ENCODE measurements at regions not wholly inside any gene's neighbourhood (a gene's known extent, or its start where the extent isn't known, plus 50 kb on each side); places are given as distances from the start of the nearest gene placed in this dataset.

DNA sequence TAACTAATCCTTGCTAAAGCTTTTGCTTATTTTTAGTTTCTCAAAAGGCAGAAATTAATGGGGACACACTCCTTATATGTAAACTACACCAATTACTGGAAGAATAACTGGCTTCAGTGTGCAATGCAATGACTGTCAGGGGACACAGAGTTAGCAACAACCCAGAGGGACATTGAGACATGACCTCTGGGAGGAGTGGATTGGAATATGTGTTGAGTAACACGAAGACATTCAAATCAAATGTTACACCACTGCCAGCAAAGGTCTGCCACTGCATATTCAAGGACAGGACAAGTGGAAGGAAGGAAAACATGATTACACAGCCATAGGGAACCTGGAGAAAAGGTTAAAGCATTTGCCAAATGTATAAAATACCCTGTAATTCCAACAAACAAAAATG lies 240.1 kb upstream of the FSTL5 start:
- CTCF ChIA-PET, result no interaction called here
- intact Hi-C loops (cut with micrococcal nuclease), result no loop called here
- Mint-ChIP-seq H3K4me1 (ENCODE audit: insufficient read depth, unreplicated experiment) (no peaks in the 10 kb centered on the region), H3K4me3 (ENCODE audit: unreplicated experiment) (no peak overlapping the region), H3K27ac (ENCODE audit: low read depth, unreplicated experiment) (no peak overlapping the region), H3K9me3 (ENCODE audit: unreplicated experiment) (no peaks in the 10 kb centered on the region), H3K36me3 (ENCODE audit: insufficient read depth, unreplicated experiment) (no peaks in the 10 kb centered on the region), H3K27me3 (ENCODE audit: insufficient read depth, unreplicated experiment) (no peaks in the 10 kb centered on the region)
- DNase-seq (ENCODE audit: unreplicated experiment), result no peak
- no TSS peak for BruUV-seq (replicated peaks)
- POLR2A ChIA-PET, result no interaction called here
- no peak for TF ChIP-seq CTCF (IDR thresholded peaks at IDR 0.05; ENCODE audit: unreplicated experiment)

DNA sequence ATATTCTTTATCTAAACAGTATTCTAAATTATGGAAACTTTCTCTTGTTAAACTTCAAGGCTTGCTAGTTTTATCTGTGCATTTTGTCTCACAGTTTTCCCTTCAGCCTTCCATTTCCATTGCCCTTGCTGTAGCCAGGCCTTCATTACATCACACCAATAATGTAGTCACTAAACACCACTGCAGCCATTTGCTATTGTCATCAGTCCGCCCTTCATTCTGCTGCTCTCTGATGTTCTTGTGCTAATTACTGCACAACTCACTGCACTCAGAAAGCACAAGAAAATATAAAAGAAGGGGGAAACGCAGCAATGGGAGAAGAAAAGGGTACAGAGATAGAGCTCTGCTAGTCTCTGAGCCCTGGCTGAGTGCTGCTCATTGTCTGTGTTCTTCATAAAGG lies 239.6 kb upstream of the FSTL5 start:
- H3K4me1 Mint-ChIP-seq (ENCODE audit: insufficient read depth, unreplicated experiment), result no peaks in the 10 kb centered on the region
- POLR2A ChIA-PET, result no interaction called here
- DNase-seq (ENCODE audit: unreplicated experiment), result no peak
- no peak overlapping the region for H3K4me3 Mint-ChIP-seq (ENCODE audit: unreplicated experiment)
- H3K9me3 Mint-ChIP-seq (ENCODE audit: unreplicated experiment), result no peaks in the 10 kb centered on the region
- no peaks in the 10 kb centered on the region for H3K36me3 Mint-ChIP-seq (ENCODE audit: insufficient read depth, unreplicated experiment)
- no peaks in the 10 kb centered on the region for H3K27me3 Mint-ChIP-seq (ENCODE audit: insufficient read depth, unreplicated experiment)
- BruUV-seq (replicated peaks), result no TSS peak
- H3K27ac Mint-ChIP-seq (ENCODE audit: low read depth, unreplicated experiment), result no peak overlapping the region
- CTCF ChIA-PET, result no interaction called here
- intact Hi-C loops (cut with micrococcal nuclease), result no loop called here
- TF ChIP-seq CTCF (IDR thresholded peaks at IDR 0.05; ENCODE audit: unreplicated experiment), result no peak

- Mint-ChIP-seq H3K36me3 (ENCODE audit: insufficient read depth, unreplicated experiment) (no peaks in the 10 kb centered on the region), H3K27me3 (ENCODE audit: insufficient read depth, unreplicated experiment) (no peaks in the 10 kb centered on the region), H3K27ac (ENCODE audit: low read depth, unreplicated experiment) (no peak overlapping the region), H3K4me1 (ENCODE audit: insufficient read depth, unreplicated experiment) (no peaks in the 10 kb centered on the region), H3K4me3 (ENCODE audit: unreplicated experiment) (no peak overlapping the region), H3K9me3 (ENCODE audit: unreplicated experiment) (peaks cover 9% of the 10 kb centered on the region)
- DNase-seq (ENCODE audit: unreplicated experiment), result no peak
- intact Hi-C loops (cut with micrococcal nuclease), result no loop called here
- POLR2A ChIA-PET, result no interaction called here
- CTCF ChIA-PET, result no interaction called here
- TF ChIP-seq CTCF (IDR thresholded peaks at IDR 0.05; ENCODE audit: unreplicated experiment), result no peak
- BruUV-seq (replicated peaks), result no TSS peak
Measured at GRCh38 chr4:162401021-162401420, 237.2 kb upstream of the FSTL5 start.

GRCh38 chr4:162392946-162393345 lies 229.1 kb upstream of the FSTL5 start:
- ChIA-PET CTCF (no interaction called here), POLR2A (interaction anchor here (1.1 kb wide), 1 partner anchor 18 kb away, joined by 4 read pairs; no protein-coding TSS in a partner anchor)
- no peak for TF ChIP-seq CTCF (IDR thresholded peaks at IDR 0.05; ENCODE audit: unreplicated experiment)
- Mint-ChIP-seq H3K9me3 (ENCODE audit: unreplicated experiment) (peaks cover 13% of the 10 kb centered on the region), H3K36me3 (ENCODE audit: insufficient read depth, unreplicated experiment) (no peaks in the 10 kb centered on the region), H3K4me1 (ENCODE audit: insufficient read depth, unreplicated experiment) (no peaks in the 10 kb centered on the region), H3K27me3 (ENCODE audit: insufficient read depth, unreplicated experiment) (no peaks in the 10 kb centered on the region), H3K4me3 (ENCODE audit: unreplicated experiment) (no peak overlapping the region), H3K27ac (ENCODE audit: low read depth, unreplicated experiment) (no peak overlapping the region)
- intact Hi-C loops (cut with micrococcal nuclease), result no loop called here
- BruUV-seq (replicated peaks), result no TSS peak
- no peak for DNase-seq (ENCODE audit: unreplicated experiment)

Data from MCF 10A (cell line).